Spleen (tissue), 7 donors: ENCODE measurements at regions not wholly inside any gene's neighbourhood (a gene's known extent, or its start where the extent isn't known, plus 50 kb on each side); places are given as distances from the start of the nearest gene placed in this dataset.

Source experiments
- CTCF ChIP-seq, 11 experiments: fragments of 200-600 bp in 7 of 11; fragments of 450-650 bp in 4 of 11; sonication (generic) in 4 of 11; IDR thresholded peaks in 8 of 11; conservative IDR thresholded peaks in 3 of 11; 1 replicate in 7 of 11; 2 replicates in 4 of 11; pipeline versions ENCODE4 v1.4.0 to v1.8.0; 2016 to 2021; ENCODE audit warnings: antibody characterized with exemption in 11 of 11, inconsistent platforms in 4 of 11, mild to moderate bottlenecking in 1 of 11
- POLR2A ChIP-seq, 3 donors: fragments of 450-650 bp; IDR thresholded peaks; one replicate each; pipeline ENCODE4 v1.5.1; 2017; ENCODE audit warnings: antibody characterized with exemption in 3 of 3, mild to moderate bottlenecking in 1 of 3
- POLR2AphosphoS5 ChIP-seq, 3 donors: sonication (generic); formaldehyde crosslinking; IDR thresholded peaks; one replicate each; pipeline ENCODE4 v1.5.1; 2017; ENCODE audit warnings: antibody characterized with exemption in 3 of 3
- donor health status: DM: no; HTN: no; CAD: no; lungs with moderate emphysema.
- donor health status: DM: no; HTN: no; CAD: no.
- donor health status: DM: no; HTN: no; CAD: no.

- TF ChIP-seq POLR2A (IDR thresholded peaks at IDR 0.05), result no peak
- no peak for TF ChIP-seq CTCF (IDR thresholded peaks at IDR 0.05 in 8 of 11, conservative IDR thresholded peaks at IDR 0.05 in 3 of 11)
- no peak for TF ChIP-seq POLR2AphosphoS5 (IDR thresholded peaks at IDR 0.05)
These were observed 160.4 kb downstream of the MAD2L1 start for GRCh38 chr4:119906277-119906676.
